ENCODE measurements at regions not wholly inside any gene's neighbourhood (a gene's known extent, or its start where the extent isn't known, plus 50 kb on each side); places are given as distances from the start of the nearest gene placed in this dataset.
"Not testable (repeated sequence)": the region's sequence is repeated elsewhere in the genome, so short reads cannot be mapped to it uniquely, and the experiment has no call there.

DNA sequence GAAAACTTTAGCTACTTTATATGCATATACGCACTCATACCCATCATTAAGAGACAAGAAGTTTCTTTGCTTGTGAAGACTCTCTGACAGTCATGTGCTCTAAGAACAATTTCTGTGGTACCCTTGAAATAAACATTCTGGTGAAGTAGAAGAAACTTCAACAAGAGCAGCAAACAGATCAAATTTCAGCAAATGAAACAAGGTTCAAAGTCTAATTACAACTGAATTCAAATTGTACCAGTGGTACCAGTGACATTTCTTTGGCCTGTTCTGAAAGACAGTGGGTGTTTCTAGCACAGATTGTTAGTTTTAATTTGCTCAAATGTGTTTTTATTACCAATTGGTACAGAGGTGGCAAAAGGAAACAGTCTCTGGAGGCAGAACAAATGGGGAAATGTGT is 391.0 kb downstream of the CHSY3 start:
- no peak for DNase-seq

DNA sequence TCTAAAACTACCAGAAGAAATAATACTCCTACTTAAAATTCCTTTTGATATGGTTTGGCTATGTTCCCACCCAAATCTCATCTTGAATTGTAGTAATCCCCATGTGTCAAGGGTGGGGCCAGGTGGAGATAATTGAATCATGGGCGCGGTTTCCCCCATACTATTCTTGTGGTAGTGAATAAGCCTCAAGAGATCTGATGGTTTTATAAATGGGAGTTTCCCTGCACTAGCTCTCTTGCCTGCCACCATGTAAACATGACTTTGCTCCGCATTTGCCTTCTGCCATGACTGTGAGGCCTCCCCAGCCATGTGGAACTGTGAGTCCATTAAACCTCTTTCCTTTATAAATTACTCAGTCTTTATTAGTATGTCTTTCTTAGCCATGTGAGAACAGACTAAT is 390.5 kb downstream of the CHSY3 start:
- DNase-seq = not testable (repeated sequence)

DNA sequence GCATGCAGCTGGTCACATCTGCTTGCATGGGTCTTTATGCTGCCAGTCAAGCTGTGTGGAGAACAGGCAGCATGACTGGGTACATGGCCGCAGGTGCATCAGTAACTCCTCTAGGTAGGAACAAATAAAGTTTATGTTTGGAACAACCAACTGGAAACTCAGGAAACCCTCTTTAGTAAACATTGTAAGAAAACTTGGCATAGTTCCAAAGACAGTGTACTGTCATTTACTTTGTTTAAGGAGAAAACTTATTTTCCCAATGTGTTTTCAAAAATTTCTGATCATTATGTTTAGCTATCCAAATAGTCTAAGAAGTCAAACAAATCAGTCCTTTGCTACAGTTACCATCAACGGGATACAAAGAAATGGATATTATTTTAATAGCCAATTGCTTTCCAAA is 386.0 kb downstream of the CHSY3 start:
- DNase-seq = no peak

DNA sequence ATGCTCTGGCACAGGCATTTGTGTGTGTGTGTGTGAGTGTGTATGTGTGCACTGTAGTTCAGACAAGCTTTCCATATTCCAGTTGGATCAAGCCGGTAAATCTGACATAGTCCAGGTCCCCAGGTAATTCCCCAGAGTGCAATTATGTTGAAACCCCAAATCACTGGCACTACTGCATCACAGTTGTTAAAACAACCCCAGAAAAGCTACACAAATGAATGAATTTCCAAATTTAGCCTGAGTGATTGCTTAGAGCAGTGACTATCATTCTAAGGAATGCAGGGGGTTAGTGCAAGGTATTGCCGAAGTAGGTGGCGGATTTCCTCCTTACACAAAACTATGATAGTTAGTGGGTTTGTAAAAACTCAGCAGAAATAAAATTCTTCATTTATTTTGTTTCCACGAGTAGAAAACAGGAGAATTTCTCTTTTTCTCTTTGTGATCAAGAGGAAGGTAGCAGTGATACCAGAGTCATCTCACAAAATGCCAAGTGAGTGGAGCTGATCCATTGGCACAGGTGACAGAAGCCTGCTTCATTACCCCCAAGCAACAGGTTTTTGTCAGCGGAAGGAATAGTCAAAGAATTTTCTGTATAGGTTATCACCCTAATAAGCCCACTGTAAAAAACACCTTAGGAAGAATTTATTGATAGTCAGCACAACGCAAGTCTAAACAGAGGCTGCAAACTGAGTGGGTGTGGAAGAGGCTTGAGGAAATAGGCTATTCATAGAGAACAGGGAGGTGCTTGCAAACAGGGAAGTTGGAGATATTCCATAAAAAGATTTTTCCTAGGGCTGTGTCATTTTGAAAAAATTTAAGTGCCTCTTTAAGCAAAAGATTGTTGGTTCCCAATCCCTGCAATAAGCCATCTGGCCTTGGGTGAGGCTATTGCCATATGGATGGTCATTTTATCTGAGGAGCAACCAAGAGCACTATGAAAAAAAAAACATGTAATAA is 385.1 kb downstream of the CHSY3 start:
- no peak for DNase-seq

DNA sequence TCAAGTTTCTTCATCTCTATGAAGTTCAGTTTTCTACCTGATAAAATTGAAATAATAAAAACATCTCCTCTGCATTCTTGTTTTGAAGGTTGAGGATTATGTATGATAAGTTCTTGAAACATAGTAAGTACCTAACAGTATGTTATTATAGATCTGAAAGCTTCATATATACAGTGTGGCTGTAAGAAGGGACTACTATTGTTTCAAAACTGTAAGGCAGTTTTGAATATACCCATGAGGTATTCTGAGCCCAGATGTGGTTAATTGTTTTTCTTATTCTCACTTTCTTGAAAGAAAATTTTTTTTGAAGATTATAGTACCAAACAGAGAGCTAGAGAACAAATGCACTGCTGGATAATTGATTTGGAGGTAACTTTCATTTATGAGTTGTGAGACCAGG is 383.2 kb downstream of the CHSY3 start:
- no peak for DNase-seq

DNA sequence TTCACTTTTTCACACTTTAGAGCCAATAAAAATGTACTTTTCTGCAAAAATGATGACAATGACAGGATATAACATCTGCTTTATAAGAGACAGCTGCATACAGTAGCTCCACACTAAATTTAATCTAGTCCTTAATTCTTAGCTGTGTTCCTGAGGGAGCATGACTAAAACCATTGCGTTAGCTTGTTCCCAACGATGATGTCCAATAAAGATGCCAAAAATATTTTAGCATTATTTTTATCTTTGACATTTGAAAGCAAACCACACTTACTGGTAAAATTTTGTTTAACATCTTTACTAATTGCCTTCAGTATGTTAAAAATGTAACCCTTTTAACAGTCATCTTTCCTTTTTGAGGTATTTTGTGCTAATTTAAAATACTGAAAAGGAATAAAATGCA is 382.7 kb downstream of the CHSY3 start:
- DNase-seq = no peak

DNA sequence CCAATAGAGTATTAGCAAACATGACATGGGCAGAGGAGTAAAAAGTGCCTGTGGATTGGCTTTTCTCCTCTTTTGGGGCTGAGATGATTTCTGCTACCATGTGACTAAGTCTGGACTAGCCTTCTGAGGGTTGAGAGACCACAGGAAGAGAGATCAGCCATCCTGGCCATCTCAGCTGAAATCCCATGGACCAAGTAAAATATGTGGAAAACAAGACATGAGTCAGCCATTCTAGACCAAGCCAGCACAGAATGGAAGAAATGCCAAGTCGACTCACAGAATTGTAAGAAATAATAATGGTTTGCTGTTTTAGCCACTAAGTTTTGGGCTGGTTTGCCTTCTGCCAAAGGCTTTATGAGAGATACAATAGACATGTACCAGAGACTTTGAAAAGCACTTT is 377.8 kb downstream of the CHSY3 start:
- DNase-seq = no peak

DNA sequence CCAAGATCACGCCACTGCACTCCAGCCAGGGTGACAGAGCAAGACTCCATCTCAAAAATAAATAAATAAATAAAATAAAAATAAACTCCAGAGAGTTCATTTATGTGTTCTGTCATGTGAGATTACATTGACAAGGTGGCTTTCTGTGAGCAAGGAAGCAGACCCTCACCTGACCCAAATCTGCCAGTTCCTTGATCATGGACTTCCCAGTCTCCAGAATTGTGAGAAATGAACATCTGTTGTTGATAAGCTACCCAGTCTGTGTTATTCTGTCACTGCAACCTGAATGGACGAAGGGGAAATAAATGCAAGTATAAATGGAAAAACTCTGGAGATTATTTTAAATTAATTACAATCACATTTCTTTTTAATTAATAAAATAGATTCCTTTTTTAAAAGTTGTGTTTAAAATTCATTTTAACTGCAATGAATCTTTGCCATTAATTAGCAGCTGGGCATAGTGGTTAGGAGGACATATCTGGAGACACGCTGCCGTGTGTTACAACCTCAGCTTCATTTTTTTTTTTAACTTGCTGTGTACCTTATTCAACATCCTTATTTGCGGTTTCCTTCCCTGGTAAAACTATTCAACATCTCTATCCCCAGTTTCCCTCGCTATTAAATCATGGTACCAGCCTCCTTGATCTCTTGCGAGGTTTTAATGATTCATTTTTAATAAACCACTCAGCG is 376.4 kb downstream of the CHSY3 start:
- DNase-seq = no peak

DNA sequence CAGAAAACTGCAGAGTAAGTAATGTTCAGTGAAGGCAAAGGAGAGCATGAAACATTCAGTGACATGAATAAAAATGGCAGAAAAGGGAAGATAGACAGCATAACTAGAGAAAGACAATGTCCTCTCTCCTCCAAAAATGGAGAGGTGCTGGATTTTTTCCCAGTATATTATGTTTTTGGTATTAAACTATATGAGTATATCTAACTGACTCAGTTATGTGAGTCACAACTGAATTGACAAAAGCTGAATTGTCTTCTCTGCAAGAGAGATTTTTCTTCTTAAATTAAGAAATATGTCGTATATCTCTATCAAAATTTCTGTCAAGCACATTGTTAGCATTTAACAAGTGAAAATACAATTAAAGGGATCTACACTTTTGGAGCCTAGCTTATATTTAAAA is 375.1 kb downstream of the CHSY3 start:
- DNase-seq = no peak

DNA sequence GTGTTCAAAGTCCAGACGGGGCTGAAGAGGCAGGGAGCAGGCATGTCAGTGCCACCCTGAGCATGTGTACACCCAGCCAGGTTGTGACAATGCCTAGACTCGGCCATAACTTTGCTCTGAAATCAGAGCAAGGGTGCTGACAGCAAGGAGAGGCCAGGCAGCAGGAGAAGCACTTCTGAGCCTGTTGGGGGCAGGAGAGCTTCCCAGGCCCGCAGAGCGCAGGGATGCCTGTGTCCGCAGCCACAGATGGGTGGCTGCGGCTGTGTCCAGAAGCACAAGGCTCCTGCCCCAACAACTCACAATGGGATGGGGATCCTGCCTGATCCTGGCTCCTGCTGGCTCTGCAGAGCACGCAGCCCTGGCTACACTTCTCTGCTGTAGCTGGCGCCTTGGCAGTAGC is 373.9 kb downstream of the CHSY3 start:
- no peak for DNase-seq

DNA sequence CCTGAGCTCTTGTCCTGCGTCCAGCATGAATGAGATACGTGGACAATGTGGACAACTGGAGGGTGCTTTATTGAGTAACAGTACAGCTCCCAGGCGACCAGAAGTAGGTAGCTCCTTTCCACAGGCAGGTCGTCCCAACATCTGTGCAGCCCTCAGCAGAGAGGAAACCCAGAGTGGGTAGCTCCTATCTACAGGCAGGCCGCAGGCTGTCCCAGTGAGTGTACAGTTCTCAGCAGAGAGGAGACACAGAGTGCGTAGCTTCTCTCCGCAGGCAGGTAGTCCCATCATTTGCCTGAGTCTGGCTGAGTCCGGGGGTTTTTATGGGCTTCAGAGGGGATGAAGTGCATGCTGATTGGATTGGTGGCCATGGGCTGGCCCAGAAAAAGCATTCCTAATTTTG is 373.3 kb downstream of the CHSY3 start:
- no peak for DNase-seq

DNA sequence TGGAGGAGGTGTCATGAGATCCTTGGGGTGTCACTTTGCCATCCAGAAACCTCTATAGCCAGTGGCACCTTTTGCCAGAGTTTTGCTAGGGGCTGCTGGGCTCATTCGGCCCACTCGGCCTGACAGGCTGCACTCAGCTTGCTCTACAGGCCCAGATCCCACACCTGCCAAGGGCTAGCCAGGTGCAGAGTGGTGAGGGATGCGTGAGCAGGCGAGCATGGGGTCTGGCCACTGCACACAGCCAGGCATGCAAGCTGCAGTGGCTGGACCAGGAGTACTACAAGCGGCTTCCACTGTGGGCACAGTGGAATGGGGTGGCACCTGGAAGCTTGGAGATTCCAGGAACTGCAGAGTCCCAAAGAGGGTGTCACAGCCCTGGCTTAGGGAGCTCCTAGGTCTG is 372.7 kb downstream of the CHSY3 start:
- DNase-seq = no peak

DNA sequence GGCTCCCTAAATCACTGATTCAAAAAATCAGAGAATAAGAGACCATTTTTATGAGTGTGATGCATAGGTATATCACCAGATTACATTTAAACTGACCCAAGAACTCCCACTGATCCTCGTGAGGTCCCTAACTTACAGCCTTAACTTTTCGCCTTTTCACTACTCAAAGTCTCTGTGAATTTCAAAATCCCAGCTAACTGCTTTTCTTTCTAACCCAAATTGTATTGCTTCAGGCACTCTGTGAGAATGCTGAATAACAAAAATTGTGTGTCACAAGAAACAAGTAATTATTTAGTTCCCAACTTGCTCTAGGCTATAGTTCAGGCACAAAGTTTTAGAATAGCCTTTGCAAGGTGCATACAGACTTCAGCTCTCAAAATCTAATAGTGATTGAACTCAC is 368.6 kb downstream of the CHSY3 start:
- no peak for DNase-seq

DNA sequence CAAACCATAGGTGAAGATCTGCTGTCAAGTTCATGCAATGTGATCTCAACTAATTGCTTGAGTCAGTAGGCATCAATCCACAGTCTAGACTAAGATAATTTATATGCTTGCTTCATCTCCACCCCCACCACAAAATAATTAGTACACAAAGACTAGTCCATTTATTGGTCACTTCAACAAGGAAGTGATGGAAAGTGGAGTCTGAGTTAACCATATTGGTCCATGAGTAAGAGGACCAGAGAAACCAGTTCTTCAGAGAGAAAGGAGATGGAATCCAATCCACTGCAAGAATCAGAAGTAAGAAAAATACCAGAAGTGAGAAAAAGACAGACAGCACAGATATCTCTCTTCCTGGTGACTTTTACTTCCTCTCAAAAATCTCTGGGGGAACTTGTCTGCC is 366.5 kb downstream of the CHSY3 start:
- no peak for DNase-seq

DNA sequence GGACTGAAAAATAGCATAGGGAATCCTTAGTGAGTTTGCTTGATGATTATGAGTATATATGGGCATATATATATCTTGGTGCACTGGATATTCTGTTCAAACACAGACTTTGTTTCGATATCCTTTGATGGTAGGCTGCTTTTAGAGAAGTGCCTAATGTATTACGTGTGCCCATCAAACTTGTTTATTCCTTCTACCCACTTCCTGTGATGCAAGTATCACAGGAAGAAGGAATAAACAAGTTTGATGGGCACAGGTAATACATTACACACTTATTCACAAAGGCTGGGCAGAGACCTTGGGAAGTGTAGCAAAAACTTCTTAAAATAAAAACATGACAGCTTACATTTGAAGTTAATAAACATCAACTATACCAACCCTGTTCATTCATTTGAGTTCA is 364.2 kb downstream of the CHSY3 start:
- no peak for DNase-seq

DNA sequence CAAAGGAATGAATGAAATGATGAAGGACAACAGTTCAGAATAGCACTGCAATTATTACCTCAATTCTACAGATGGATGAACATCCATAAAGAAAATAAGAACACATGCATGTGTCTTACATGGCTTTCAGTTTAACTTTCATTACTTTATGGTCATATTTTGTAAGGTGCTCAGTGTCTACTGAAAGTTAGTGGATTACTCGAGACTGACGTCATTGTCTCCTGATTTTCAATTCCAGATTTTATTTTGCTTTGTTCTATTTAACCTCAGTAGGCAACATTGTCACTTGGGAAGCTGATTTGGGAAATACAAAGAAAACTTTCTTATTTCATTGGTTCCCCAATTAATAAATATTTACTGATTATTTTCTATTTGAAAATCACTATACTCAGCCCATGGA is 363.7 kb downstream of the CHSY3 start:
- no peak for DNase-seq

DNA sequence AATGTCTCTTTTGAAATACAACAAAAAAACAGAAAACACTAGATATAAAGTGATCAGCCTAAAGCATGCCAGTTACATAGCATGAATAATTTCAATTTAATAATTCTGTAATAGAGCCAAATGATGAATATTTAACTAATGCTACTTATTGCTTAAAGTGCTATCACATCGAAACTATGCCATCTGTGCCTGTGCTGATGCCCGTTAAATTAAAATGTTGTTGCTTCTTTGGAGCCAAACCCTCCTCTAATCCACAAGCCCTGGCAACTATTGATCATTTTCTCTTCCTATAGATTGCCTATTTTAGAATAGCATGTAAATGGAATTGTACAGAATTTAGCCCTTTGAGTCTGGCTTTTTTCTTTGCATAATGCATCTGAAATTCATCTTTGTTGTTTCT is 356.2 kb downstream of the CHSY3 start:
- DNase-seq = no peak

DNA sequence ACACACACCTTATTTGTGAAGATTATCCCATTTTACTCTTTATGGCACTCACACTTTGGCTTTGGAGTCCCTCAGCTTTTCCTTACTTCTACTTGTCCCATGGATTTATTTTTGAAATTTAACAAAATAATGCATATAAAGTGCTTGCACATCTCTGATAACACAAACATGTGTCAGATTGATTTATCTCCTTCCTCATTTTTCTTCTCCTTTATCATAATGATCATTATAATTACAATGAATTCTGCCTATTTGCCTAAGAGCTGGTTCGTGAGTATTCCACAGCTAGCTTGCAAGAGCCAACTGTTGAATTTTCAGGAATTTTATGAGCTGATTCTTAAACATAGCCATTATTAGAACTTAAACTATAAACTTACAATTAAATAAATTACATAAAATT is 347.7 kb downstream of the CHSY3 start:
- DNase-seq = no peak

DNA sequence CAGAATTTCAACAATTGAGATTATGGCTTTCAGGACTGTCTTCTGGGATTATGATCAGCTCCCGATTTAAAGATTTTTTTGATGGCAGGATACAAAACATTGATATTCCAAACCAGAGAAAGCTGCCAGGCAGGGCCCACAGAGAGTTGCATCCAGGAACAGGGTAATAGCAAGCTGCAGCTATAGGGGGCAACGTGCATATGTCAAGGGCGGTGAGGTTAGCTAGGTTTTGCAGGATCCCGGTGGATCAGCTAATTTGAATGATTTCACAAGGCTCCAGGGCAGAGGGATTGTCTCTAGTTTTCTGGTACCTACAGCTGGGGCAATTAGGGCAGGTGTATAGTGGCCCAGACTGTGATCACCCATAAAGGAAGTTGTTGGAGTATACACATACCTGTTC is 339.4 kb downstream of the CHSY3 start:
- DNase-seq = no peak

DNA sequence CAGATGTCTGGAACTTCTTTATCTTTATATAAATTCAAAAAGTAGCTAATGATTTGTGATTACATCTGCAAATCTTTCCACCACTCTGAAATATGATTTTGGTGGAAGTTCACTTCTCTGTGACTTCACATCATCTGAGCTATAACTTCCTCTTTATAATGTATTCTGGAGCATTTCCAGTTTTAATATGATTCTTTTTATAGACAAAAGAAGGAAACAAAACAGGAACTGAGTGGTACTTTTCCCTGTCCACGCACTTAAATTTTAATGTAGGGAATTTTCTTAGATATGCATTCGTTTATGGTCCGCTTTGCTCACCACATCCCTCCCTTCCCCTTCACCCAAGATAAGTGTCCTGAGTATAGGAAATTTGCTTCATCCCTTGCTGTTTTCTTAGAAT is 333.5 kb downstream of the CHSY3 start:
- peak; percentile 45 for DNase-seq

Measured in dermis blood vessel endothelial cell (primary cell).